ENCODE measurements at regions not wholly inside any gene's neighbourhood (a gene's known extent, or its start where the extent isn't known, plus 50 kb on each side); places are given as distances from the start of the nearest gene placed in this dataset.
"Not testable (repeated sequence)": the region's sequence is repeated elsewhere in the genome, so short reads cannot be mapped to it uniquely, and the experiment has no call there.

- no peak for DNase-seq
These were observed 87.3 kb upstream of the TET2 start for GRCh38 chr4:105059337-105059736.

- DNase-seq, result no peak
These were observed 86.0 kb upstream of the TET2 start for GRCh38 chr4:105060628-105061027.

DNA sequence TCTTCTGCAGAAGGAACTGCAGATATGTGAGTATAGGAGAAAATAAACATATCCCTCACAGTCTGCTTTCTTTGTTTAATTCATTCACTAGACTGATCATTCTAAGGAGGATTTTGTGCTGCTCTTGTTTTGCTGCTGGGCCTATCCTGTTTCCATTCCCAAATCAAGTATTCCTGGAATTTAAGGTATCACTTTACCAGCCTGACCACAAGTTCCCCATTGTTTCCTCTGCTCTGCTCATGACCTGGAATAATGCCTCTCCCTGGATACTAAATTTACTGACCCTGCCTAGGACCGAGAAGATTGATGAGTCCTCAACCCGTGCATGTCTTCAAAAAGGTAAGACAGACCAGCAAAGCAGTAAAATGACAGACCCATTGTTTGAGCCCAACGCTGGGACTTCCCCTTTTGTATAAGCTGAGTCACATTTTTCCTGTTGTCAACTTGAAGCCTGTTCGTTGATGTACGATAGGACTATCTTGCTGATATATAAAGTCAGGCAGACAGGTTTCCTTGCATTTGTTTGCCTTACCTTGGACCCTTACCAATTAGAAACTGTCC lies 85.5 kb upstream of the TET2 start:
- no peak for DNase-seq

DNA sequence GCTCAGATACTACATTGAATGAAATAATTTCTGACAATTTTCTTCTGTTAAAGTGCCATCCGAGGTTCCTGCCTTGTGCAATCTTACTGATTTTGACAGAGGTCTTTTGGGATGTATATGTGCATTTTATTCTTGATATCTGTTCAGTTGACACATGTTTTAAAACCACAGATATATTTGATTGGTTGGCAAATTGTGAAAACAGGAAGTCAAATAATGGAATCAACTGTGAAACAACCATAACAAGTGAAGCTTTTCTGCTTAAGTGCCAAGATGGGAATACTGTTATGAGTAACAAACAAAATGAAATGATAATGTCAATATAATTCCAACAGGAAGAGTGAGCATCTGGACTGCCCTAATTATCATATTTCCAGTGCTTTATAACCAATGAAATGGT lies 84.9 kb upstream of the TET2 start:
- DNase-seq, result no peak

DNA sequence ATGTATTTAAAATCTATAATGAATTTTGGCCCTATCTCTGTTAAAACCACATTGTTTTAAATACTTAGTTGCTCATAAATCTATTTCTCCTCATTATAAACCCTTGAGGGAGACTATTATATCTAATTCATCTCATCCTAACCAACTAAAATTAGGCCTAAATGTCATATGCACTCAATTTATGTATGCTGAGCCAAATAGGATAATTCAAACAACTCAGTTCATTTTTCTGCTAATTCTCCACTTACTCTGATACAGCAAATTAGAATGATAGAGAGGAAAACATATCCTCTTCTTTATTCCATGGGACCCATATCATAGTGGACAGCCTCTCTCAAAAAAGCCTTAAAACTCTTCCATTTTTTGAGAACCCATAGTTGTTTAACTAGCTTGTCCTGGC lies 80.3 kb upstream of the TET2 start:
- no peak for DNase-seq

GRCh38 chr4:105067431-105067830 lies 79.2 kb upstream of the TET2 start:
- DNase-seq, result no peak

DNA sequence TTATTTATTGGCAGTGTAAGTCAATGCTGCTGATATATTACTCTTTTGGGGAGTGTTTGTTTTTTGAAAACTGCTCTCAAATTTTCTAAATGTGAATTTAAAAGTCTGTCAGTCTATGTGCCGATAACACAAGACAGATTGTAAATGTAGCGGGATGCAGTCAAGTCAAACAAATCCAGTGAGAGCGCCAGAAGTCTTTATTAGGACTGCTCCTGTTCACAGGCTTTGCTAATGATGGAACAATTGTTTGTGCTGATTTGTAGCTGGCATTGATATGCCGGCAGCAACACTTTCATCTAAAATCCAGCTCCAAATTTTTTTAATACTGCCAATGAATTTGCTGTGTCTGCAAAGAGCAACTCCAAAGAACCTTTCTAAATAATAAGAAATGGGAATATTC lies 78.7 kb upstream of the TET2 start:
- no peak for DNase-seq

- DNase-seq, result peak; percentile 48
These were observed 78.2 kb upstream of the TET2 start for GRCh38 chr4:105068516-105068915.

- not testable (repeated sequence) for DNase-seq
These were observed 74.6 kb upstream of the TET2 start for GRCh38 chr4:105072095-105072494.

DNA sequence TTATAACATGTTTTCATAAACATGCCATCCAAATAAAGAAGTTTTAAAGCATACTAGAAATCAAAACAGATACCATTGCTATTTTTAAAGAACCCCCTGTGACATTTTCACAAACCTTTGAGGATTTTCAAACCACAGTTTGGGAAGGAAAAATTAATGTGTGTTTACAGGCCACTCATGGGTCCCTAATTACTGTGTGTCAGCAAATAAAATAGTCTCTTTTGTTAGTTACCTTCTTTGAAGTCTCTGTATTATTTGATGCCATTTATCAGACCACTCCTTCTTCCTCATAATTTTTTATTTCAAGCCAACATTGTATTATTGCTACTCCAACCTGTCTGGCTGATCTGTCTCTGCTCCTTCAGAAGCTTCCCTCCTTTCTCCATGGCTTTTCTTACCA lies 72.6 kb upstream of the TET2 start:
- no peak for DNase-seq

GRCh38 chr4:105075045-105075444 lies 71.6 kb upstream of the TET2 start:
- no peak for DNase-seq

- DNase-seq, result no peak
These were observed 58.4 kb upstream of the TET2 start for GRCh38 chr4:105088110-105088879.

GRCh38 chr4:105092356-105092755 lies 54.3 kb upstream of the TET2 start:
- DNase-seq, result no peak

DNA sequence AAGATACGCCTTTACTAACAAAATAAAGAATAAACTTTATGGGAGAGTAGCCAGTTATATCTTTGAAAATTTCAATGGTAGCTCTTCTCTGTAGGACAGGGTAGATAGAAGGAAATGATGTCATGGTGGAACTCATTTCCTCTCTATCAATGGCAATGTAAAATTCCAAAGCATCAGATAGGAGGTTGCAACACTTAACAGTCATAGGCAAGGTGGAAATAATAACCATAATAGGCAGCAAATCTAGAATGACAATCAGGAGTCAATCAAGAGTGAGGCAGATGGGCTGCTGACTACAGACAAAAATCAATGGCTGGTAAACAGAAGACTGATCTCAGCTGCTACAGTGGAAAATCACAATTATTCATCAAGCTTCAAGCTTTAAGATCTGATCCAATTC lies 53.9 kb upstream of the TET2 start:
- DNase-seq, result no peak

- no peak for DNase-seq
These were observed 52.7 kb upstream of the TET2 start for GRCh38 chr4:105093975-105094374.

All from NCI-H774 (cell line).